HepG2 (cell line): ENCODE measurements at regions not wholly inside any gene's neighbourhood (a gene's known extent, or its start where the extent isn't known, plus 50 kb on each side); places are given as distances from the start of the nearest gene placed in this dataset.

Experiments used
- ATAC-seq: fragments of 200-7000 bp; cut with Tn5 transposase; 3 replicates; pipeline ENCODE4 v1.9.1; 2020; ENCODE audit warnings: mild to moderate bottlenecking, moderate library complexity
- BruUV-seq: library from RNA; stranded (reverse); fragments of 400-500 nt; replicated peaks from 2 replicates; lab custom pipeline; 2021; lab: Mats Ljungman, UMichigan
- CTCF ChIA-PET: fragments of 300-600 bp; formaldehyde crosslinking; extraction: SDS; loops from one replicate; lab custom pipeline; 2021; ENCODE audit warnings: low total read pairs, inconsistent platforms, low intra/inter-chr PET ratio; lab: Yijun Ruan, JAX
- POLR2A ChIA-PET: fragments of 350-600 bp; sonication (Branson Sonifier 250); formaldehyde crosslinking; loops from one replicate; lab custom pipeline; 2020; ENCODE audit warnings: antibody characterized with exemption, inconsistent platforms; lab: Yijun Ruan, JAX
- DNase-seq: peaks from one replicate; pipeline ENCODE4 v3.0.0-alpha.2; 2015; ENCODE audit warnings: low spot score
- FAIRE-seq: peaks from 3 replicates; lab custom pipeline; 2011; peaks lifted over from hg19 to GRCh38; lab: Jason Lieb, UNC
- H2AFZ ChIP-seq: one replicate; pipeline ENCODE4 v1.6.1; 2011; ENCODE audit warnings: low read length, inconsistent platforms
- H3K27ac ChIP-seq: fragments of 300-600 bp; 3 replicates; pipeline ENCODE4 v1.8.0; 2011; ENCODE audit warnings: mixed run types, mild to moderate bottlenecking, mixed read lengths, low read length, inconsistent platforms; ENCODE audit not compliant: insufficient read depth; ENCODE audit errors: extremely low read length
- H3K27me3 ChIP-seq, 2 experiments: fragments of 200-600 bp in 1 of 2; 2 replicates in 1 of 2; 3 replicates in 1 of 2; pipeline versions ENCODE4 v1.6.0 to v1.8.0; 2011; ENCODE audit warnings: low read length in 2 of 2, mild to moderate bottlenecking in 2 of 2, moderate library complexity in 2 of 2, inconsistent platforms in 1 of 2; ENCODE audit not compliant: insufficient read depth in 2 of 2, control insufficient read depth in 1 of 2
- H3K36me3 ChIP-seq, 2 experiments: fragments of 200-600 bp in 1 of 2; replicated peaks in 1 of 2; 2 replicates in 1 of 2; 3 replicates in 1 of 2; pipeline versions ENCODE4 v1.5.1 to v1.8.0; 2011; ENCODE audit warnings: low read length in 2 of 2, inconsistent platforms in 1 of 2; ENCODE audit not compliant: insufficient read depth in 2 of 2, control insufficient read depth in 1 of 2
- H3K4me1 ChIP-seq: 2 replicates; pipeline ENCODE4 v1.5.1; 2012; ENCODE audit warnings: low read length, inconsistent platforms; ENCODE audit not compliant: insufficient read depth
- H3K4me2 ChIP-seq: 2 replicates; pipeline ENCODE4 v1.6.0; 2011; ENCODE audit warnings: low read depth, low read length, inconsistent platforms
- H3K4me3 ChIP-seq, 3 experiments: fragments of 200-600 bp in 1 of 3; sonication (generic), shearing (Covaris generic) in 1 of 3; replicated peaks in 1 of 3; 2 replicates each; pipeline ENCODE4 v1.5.1; 2011 to 2016; ENCODE audit warnings: low read length in 3 of 3, inconsistent platforms in 2 of 3, low read depth in 2 of 3, mild to moderate bottlenecking in 2 of 3, control low read depth in 1 of 3, mixed read lengths in 1 of 3; ENCODE audit not compliant: insufficient read depth in 1 of 3
- H3K79me2 ChIP-seq: one replicate; pipeline ENCODE4 v1.6.1; 2011; ENCODE audit warnings: low read length, inconsistent platforms; ENCODE audit not compliant: insufficient read depth
- H3K9ac ChIP-seq: 2 replicates; pipeline ENCODE4 v1.6.0; 2011; ENCODE audit warnings: mild to moderate bottlenecking, low read depth, low read length, inconsistent platforms; ENCODE audit not compliant: insufficient read depth
- H3K9me3 ChIP-seq: 2 replicates; pipeline ENCODE4 v1.5.1; 2012; ENCODE audit warnings: mild to moderate bottlenecking, low read length
- H4K20me1 ChIP-seq: 2 replicates; pipeline ENCODE4 v1.6.0; 2011; ENCODE audit warnings: inconsistent platforms, mild to moderate bottlenecking, low read length, moderate library complexity; ENCODE audit not compliant: insufficient read depth
- ASH2L ChIP-seq: fragments of 300-600, 200-600 bp; sonication (generic); IDR thresholded peaks from 2 replicates; pipeline ENCODE4 v1.7.0; 2017; ENCODE audit warnings: low read depth, mild to moderate bottlenecking, moderate library complexity, mixed read lengths, low read length; ENCODE audit not compliant: insufficient read length
- ATF1 ChIP-seq: IDR thresholded peaks from 2 replicates; pipeline ENCODE4 v1.6.1; 2016; ENCODE audit warnings: mild to moderate bottlenecking, control low read depth
- CHD4 ChIP-seq: fragments of 200-600 bp; sonication (generic); IDR thresholded peaks from 2 replicates; pipeline ENCODE4 v1.7.0; 2017; ENCODE audit warnings: mild to moderate bottlenecking, low read length, borderline replicate concordance
- DNMT3B ChIP-seq: conservative IDR thresholded peaks from 2 replicates; pipeline ENCODE4 v1.6.1; 2016; ENCODE audit warnings: missing biosample characterization, control low read depth
- ELF3 ChIP-seq: IDR thresholded peaks from 2 replicates; pipeline ENCODE4 v1.6.1; 2016; ENCODE audit warnings: missing genetic modification reagents, missing compliant biosample characterization
- HOXA3 ChIP-seq: sonication (generic); formaldehyde crosslinking; IDR thresholded peaks from 2 replicates; pipeline ENCODE4 v1.5.0; 2020; ENCODE audit warnings: missing genetic modification reagents
- MEIS1 ChIP-seq: sonication (generic); formaldehyde crosslinking; IDR thresholded peaks from 2 replicates; pipeline ENCODE4 v1.9.0; 2021; ENCODE audit warnings: mild to moderate bottlenecking, missing genetic modification reagents, moderate library complexity, borderline replicate concordance
- PRMT3 ChIP-seq: sonication (generic); formaldehyde crosslinking; IDR thresholded peaks from 2 replicates; pipeline ENCODE4 v1.8.1; 2022; ENCODE audit warnings: low read depth, mild to moderate bottlenecking, moderate library complexity, missing genetic modification reagents, borderline replicate concordance
- RBAK ChIP-seq: sonication (generic); formaldehyde crosslinking; IDR thresholded peaks from 2 replicates; pipeline ENCODE4 v1.5.1; 2020; ENCODE audit warnings: mild to moderate bottlenecking, missing genetic modification reagents
- SIX4 ChIP-seq: sonication (generic); formaldehyde crosslinking; IDR thresholded peaks from 2 replicates; pipeline ENCODE4 v1.4.0; 2020; ENCODE audit warnings: missing genetic modification reagents
- SOX13 ChIP-seq, 3 experiments: fragments of 450-650 bp in 1 of 3; sonication (generic) in 1 of 3; formaldehyde crosslinking in 1 of 3; IDR thresholded peaks in 2 of 3; conservative IDR thresholded peaks in 1 of 3; 2 replicates each; pipeline versions ENCODE4 v1.5.0 to v1.6.1; 2016 to 2020; ENCODE audit warnings: antibody characterized with exemption in 1 of 3, mild to moderate bottlenecking in 1 of 3, missing compliant biosample characterization in 1 of 3, missing genetic modification reagents in 1 of 3, moderate library complexity in 1 of 3
- STAT5B ChIP-seq: sonication (generic); formaldehyde crosslinking; IDR thresholded peaks from 2 replicates; pipeline ENCODE4 v1.4.0; 2020; ENCODE audit warnings: missing genetic modification reagents
- YEATS2 ChIP-seq: sonication (generic); formaldehyde crosslinking; IDR thresholded peaks from 2 replicates; pipeline ENCODE4 v1.4.0; 2020; ENCODE audit warnings: missing genetic modification reagents, borderline replicate concordance
- YY1 ChIP-seq: IDR thresholded peaks from 2 replicates; pipeline ENCODE4 v1.6.1; 2011; ENCODE audit warnings: low read length, low read depth, moderate library complexity, mild to moderate bottlenecking; ENCODE audit not compliant: insufficient read depth, insufficient replicate concordance
- ZBTB38 ChIP-seq: sonication (generic); formaldehyde crosslinking; IDR thresholded peaks from 2 replicates; pipeline ENCODE4 v1.5.1; 2020; ENCODE audit warnings: mild to moderate bottlenecking, missing genetic modification reagents
- ZFP37 ChIP-seq: sonication (generic); formaldehyde crosslinking; IDR thresholded peaks from 2 replicates; pipeline ENCODE4 v1.4.0; 2020; ENCODE audit warnings: missing genetic modification reagents, borderline replicate concordance
- ZNF160 ChIP-seq: sonication (generic); formaldehyde crosslinking; IDR thresholded peaks from 2 replicates; pipeline ENCODE4 v1.8.0; 2022; ENCODE audit warnings: mild to moderate bottlenecking, inconsistent platforms, missing genetic modification reagents
- ZNF496 ChIP-seq: sonication (generic); formaldehyde crosslinking; IDR thresholded peaks from 2 replicates; pipeline ENCODE4 v1.8.1; 2023; ENCODE audit warnings: mild to moderate bottlenecking, moderate library complexity, missing genetic modification reagents; ENCODE audit not compliant: insufficient replicate concordance
- ZNF552 ChIP-seq: sonication (generic); formaldehyde crosslinking; IDR thresholded peaks from 2 replicates; pipeline ENCODE4 v1.9.0; 2022; ENCODE audit warnings: missing genetic modification reagents, mild to moderate bottlenecking, borderline replicate concordance
- ZNF563 ChIP-seq: sonication (generic); formaldehyde crosslinking; IDR thresholded peaks from 2 replicates; pipeline ENCODE4 v1.8.0; 2022; ENCODE audit warnings: mild to moderate bottlenecking, moderate library complexity, missing genetic modification reagents
- ZNF709 ChIP-seq: sonication (generic); formaldehyde crosslinking; IDR thresholded peaks from 2 replicates; pipeline ENCODE4 v1.5.0; 2020; ENCODE audit warnings: mild to moderate bottlenecking, missing genetic modification reagents
- ZNF749 ChIP-seq: sonication (generic); formaldehyde crosslinking; IDR thresholded peaks from 2 replicates; pipeline ENCODE4 v1.8.0; 2022; ENCODE audit warnings: mild to moderate bottlenecking, missing genetic modification reagents, moderate library complexity, borderline replicate concordance
- ZZZ3 ChIP-seq: sonication (generic); formaldehyde crosslinking; IDR thresholded peaks from 2 replicates; pipeline ENCODE4 v1.4.0; 2020; ENCODE audit warnings: missing genetic modification reagents, mild to moderate bottlenecking, borderline replicate concordance
- whole genome bisulfite sequencing: methylation state at CpG from one replicate; pipeline ENCODE4 v1.1.6; 2017; ENCODE audit warnings: low lambda C conversion rate; 5-methylcytosine and 5-hydroxymethylcytosine counted together
- in situ Hi-C: cut with HindIII; loops from 2 replicates; pipeline ENCODE4 v1.10.0; 2017; ENCODE audit warnings: low pct_unique_long_range_greater_than_20kb; ENCODE audit not compliant: extremely low pct_ligation_motif_present
- intact Hi-C: fragments of 100-400 bp; cut with micrococcal nuclease; formaldehyde crosslinking; loops from one replicate; pipeline ENCODE4 v1.10.0; 2022; ENCODE audit not compliant: unreplicated experiment
- TF ChIP-seq, protein P1 (sequence below): sonication (generic); formaldehyde crosslinking; IDR thresholded peaks from 2 replicates; pipeline ENCODE4 v1.4.0; 2020; ENCODE audit warnings: low read depth, mild to moderate bottlenecking, missing genetic modification reagents

DNA sequence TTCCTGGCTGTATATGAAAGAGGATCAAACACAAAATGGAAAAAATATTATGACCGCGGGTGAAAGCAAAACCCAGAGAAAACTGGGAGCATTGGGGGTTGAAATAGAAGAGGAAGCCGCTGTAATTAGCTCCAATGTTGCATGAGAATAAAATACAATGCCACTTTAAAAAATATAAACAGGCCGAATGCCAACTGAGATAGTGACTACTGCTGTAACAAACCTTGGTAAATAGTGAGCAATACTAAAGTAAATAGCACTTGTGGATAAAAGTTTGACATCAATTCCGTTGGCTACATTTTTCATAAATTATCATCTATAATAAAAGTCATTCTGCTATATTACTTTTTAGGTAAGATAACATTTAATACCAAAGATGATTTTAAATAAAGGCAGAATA, 395.8 kb upstream of the MIR17HG start (continued):
- TF ChIP-seq ZBTB38 (no peak), YY1 (no peak), ATF1 (no peak), ZNF709 (CRISPR knock-in tag) (no peak), ZNF160 (CRISPR knock-in tag) (no peak), SIX4 (CRISPR knock-in tag) (no peak), MEIS1 (CRISPR knock-in tag) (no peak), ZZZ3 (CRISPR knock-in tag) (no peak), ZNF563 (no peak), ZNF552 (no peak), ASH2L (no peak)
- TF ChIP-seq, protein P1, sequence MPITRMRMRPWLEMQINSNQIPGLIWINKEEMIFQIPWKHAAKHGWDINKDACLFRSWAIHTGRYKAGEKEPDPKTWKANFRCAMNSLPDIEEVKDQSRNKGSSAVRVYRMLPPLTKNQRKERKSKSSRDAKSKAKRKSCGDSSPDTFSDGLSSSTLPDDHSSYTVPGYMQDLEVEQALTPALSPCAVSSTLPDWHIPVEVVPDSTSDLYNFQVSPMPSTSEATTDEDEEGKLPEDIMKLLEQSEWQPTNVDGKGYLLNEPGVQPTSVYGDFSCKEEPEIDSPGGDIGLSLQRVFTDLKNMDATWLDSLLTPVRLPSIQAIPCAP (CRISPR knock-in tag) = no peak

DNA sequence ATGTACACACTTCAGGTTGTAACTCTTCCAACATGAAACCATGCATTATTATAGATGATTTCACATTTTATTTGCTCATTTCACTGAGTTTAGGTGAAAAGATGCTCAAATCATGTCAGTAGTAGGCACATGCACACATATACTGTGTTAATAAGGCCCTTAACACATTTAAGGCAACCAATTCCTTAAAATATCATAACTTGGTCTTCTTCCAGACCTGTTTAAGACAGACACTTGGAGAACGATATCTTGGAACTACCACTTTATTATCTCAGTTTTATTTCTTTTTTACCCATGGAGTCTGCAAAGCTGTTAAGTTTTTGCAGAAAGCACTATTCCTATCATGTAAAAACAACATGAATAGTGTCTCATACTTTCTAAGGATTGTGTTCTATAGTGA, 395.2 kb upstream of the MIR17HG start:
- DNase-seq (no peak), ATAC-seq (no peak), FAIRE-seq (no peak)
- Histone ChIP-seq H3K4me1 (no peaks in the 10 kb centered on the region), H3K9me3 (no peaks in the 10 kb centered on the region), H3K27ac (no peak overlapping the region), H3K79me2 (no peaks in the 10 kb centered on the region), H4K20me1 (no peaks in the 10 kb centered on the region), H3K36me3 (no peaks in the 10 kb centered on the region), H3K4me2 (no peak overlapping the region), H3K9ac (no peak overlapping the region), H3K27me3 (no peaks in the 10 kb centered on the region; a peak in 1 of 5 replicates), H2AFZ (no peak overlapping the region), H3K4me3 (no peak overlapping the region)
- in situ Hi-C loops = no loop called here
- CTCF ChIA-PET = no interaction called here
- TF ChIP-seq YEATS2 (CRISPR knock-in tag) (no peak), SOX13 (IDR thresholded peaks at IDR 0.05) (no peak), SOX13 (CRISPR knock-in tag; conservative IDR thresholded peaks at IDR 0.05 in 1 of 2, IDR thresholded peaks at IDR 0.05 in 1 of 2) (no peak), HOXA3 (CRISPR knock-in tag) (no peak), ZNF749 (CRISPR knock-in tag) (no peak), CHD4 (no peak), ZNF496 (CRISPR knock-in tag) (no peak), PRMT3 (no peak), RBAK (no peak), DNMT3B (CRISPR knock-in tag) (no peak), ZFP37 (CRISPR knock-in tag) (no peak), STAT5B (CRISPR knock-in tag) (no peak), ELF3 (no peak)
- WGBS = 0% methylated on average over 1 of the region's 1 CpG
- POLR2A ChIA-PET = no interaction called here
- BruUV-seq = no TSS peak
- intact Hi-C loops = no loop called here
